ENCODE measurements at regions not wholly inside any gene's neighbourhood (a gene's known extent, or its start where the extent isn't known, plus 50 kb on each side); places are given as distances from the start of the nearest gene placed in this dataset.

DNA sequence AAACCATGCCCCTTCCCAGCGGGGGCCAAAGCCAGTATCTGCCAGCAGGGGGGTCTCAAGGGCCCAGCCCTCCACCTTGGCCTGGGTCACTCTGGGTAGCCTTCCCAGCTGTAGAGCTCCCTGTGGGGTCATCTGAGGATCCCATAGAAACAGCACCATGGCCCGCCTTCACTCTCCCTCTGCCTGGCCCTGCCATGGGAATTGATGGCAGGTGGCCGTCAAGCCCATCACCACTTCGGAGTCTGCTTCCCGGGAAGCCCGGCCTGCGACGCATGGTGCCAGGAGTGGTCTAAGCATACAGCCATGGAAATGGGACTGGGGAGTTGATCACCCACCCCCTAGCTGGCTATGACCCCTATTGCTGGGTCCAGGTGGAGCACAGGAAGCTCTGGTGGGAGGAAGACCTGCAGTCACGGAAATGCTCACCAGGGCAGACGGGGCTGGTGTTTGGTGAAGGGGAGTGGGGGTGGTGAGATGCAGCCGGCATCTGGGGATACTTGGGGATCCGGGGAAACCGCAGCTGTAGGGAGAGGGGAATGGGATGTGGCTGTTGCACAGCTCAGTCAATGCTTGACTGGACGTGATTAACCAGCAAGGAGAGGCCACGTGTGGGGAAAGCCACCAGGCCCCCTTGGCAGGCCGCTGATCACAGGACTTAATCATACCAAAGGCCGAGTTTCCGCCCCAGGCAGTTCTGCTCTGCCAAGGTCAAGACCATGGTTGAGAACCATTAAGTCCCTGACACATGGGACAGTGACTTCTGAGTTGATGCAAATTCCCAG lies 52.2 kb upstream of the DIO3 start:
- no peak for FAIRE-seq

- no peak for FAIRE-seq
Observed at GRCh38 chr14:101509730-101510371, 51.4 kb upstream of the DIO3 start.

DNA sequence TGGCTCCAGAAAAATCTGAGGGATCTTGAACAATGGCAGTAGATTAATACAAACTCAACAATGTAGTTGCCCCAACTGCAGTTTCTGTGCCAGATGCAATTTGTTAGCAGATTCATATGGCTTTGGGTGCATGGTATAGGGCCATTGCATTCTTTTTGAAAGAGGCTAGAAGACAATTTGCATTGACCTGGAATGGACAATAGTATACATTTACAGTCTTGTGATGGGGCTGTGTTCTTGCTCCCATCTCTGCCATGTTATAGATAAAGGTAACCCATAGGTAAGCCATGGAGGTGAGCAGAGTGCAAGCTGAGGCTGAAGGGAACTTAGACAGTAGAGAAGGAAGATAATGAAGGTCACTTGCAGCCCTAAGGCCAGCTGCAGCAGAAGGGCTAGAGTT lies 50.1 kb upstream of the DIO3 start:
- FAIRE-seq: no peak
